ENCODE measurements at regions not wholly inside any gene's neighbourhood (a gene's known extent, or its start where the extent isn't known, plus 50 kb on each side); places are given as distances from the start of the nearest gene placed in this dataset.
A peak's percentile ranks its signal among the peaks of the same experiment; 100 is the strongest.

GRCh38 chr4:137676357-137676998, 144.2 kb upstream of the PCDH18 start:
- H3K4me3 ChIP-seq = no peak overlapping the region
- H3K9me3 ChIP-seq = no peaks in the 10 kb centered on the region
- DNase-seq = no peak
- H3K27ac ChIP-seq = no peak overlapping the region
- WGBS, 2 donors = 93 to 97% methylated on average over 1 of the region's 1 CpG
- TF ChIP-seq, protein P1, sequence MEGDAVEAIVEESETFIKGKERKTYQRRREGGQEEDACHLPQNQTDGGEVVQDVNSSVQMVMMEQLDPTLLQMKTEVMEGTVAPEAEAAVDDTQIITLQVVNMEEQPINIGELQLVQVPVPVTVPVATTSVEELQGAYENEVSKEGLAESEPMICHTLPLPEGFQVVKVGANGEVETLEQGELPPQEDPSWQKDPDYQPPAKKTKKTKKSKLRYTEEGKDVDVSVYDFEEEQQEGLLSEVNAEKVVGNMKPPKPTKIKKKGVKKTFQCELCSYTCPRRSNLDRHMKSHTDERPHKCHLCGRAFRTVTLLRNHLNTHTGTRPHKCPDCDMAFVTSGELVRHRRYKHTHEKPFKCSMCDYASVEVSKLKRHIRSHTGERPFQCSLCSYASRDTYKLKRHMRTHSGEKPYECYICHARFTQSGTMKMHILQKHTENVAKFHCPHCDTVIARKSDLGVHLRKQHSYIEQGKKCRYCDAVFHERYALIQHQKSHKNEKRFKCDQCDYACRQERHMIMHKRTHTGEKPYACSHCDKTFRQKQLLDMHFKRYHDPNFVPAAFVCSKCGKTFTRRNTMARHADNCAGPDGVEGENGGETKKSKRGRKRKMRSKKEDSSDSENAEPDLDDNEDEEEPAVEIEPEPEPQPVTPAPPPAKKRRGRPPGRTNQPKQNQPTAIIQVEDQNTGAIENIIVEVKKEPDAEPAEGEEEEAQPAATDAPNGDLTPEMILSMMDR (IDR thresholded peaks at IDR 0.05) = no peak
- no peak for TF ChIP-seq POLR2A (IDR thresholded peaks at IDR 0.05)
- H3K27me3 ChIP-seq = no peaks in the 10 kb centered on the region
- no peaks in the 10 kb centered on the region for H3K4me1 ChIP-seq
- no peaks in the 10 kb centered on the region for H3K36me3 ChIP-seq (ENCODE audit: low read depth, missing control alignments)
- intact Hi-C loops (cut with DNase I; ENCODE audit: low total_unique reads) = no loop called here

GRCh38 chr4:137674066-137674465, 141.8 kb upstream of the PCDH18 start:
- no peak for DNase-seq
- Histone ChIP-seq H3K36me3 (ENCODE audit: low read depth, missing control alignments) (no peaks in the 10 kb centered on the region), H3K27me3 (no peaks in the 10 kb centered on the region), H3K4me3 (no peak overlapping the region), H3K4me1 (no peaks in the 10 kb centered on the region), H3K27ac (no peak overlapping the region), H3K9me3 (no peaks in the 10 kb centered on the region)
- no peak for TF ChIP-seq POLR2A (IDR thresholded peaks at IDR 0.05)
- TF ChIP-seq, protein P1 (IDR thresholded peaks at IDR 0.05) = no peak
- 94% methylated on average over 2 of the region's 2 CpGs for WGBS, 2 donors
- intact Hi-C loops (cut with DNase I; ENCODE audit: low total_unique reads) = no loop called here

GRCh38 chr4:137668885-137669545, 136.7 kb upstream of the PCDH18 start:
- Histone ChIP-seq H3K36me3 (ENCODE audit: low read depth, missing control alignments) (no peaks in the 10 kb centered on the region), H3K27ac (no peak overlapping the region), H3K4me3 (no peak overlapping the region), H3K4me1 (peaks cover 2% of the 10 kb centered on the region), H3K27me3 (no peaks in the 10 kb centered on the region), H3K9me3 (no peaks in the 10 kb centered on the region)
- DNase-seq = no peak
- TF ChIP-seq, protein P1 (IDR thresholded peaks at IDR 0.05) = no peak
- no peak for TF ChIP-seq POLR2A (IDR thresholded peaks at IDR 0.05)
- intact Hi-C loops (cut with DNase I; ENCODE audit: low total_unique reads) = no loop called here

DNA sequence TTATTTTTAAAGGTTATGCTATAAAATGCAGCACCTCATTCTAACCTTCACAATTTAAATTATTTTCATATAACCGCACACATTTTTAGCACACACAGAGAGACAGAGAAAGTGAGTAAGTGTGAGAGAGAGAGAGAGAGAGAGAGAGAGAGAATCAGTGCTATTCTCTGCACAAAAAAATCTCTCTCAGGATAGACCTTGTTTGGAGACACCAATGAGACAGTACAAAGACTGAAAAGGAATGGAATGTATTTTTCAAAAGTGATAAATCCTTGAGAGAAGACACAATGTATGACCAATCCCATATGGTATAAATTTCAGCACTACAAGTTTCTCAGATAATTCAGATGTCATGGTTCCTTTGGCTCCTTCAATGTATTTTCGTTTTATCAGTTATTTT, 132.1 kb upstream of the PCDH18 start:
- Histone ChIP-seq H3K4me1 (peaks cover 14% of the 10 kb centered on the region), H3K27me3 (no peaks in the 10 kb centered on the region), H3K36me3 (ENCODE audit: low read depth, missing control alignments) (no peaks in the 10 kb centered on the region), H3K27ac (no peak overlapping the region), H3K9me3 (no peaks in the 10 kb centered on the region), H3K4me3 (no peak overlapping the region)
- 63 to 82% methylated on average over 2 of the region's 2 CpGs for WGBS, 2 donors
- TF ChIP-seq POLR2A (IDR thresholded peaks at IDR 0.05) = no peak
- TF ChIP-seq, protein P1 (IDR thresholded peaks at IDR 0.05) = no peak
- intact Hi-C loops (cut with DNase I; ENCODE audit: low total_unique reads) = no loop called here
- DNase-seq = no peak

- H3K27me3 ChIP-seq = no peaks in the 10 kb centered on the region
- TF ChIP-seq, protein P1 (IDR thresholded peaks at IDR 0.05) = no peak
- no peak for TF ChIP-seq POLR2A (IDR thresholded peaks at IDR 0.05)
- H3K27ac ChIP-seq = peak overlapping the region in 1 of 2 donors; percentile 41
- no peak for DNase-seq
- no peaks in the 10 kb centered on the region for H3K9me3 ChIP-seq
- peaks cover 14% of the 10 kb centered on the region for H3K4me1 ChIP-seq
- intact Hi-C loops (cut with DNase I; ENCODE audit: low total_unique reads) = no loop called here
- WGBS, 2 donors = 29 to 30% methylated on average over 1 of the region's 1 CpG
- no peak overlapping the region for H3K4me3 ChIP-seq
- H3K36me3 ChIP-seq (ENCODE audit: low read depth, missing control alignments) = no peaks in the 10 kb centered on the region
Measured at GRCh38 chr4:137664046-137664387, 131.7 kb upstream of the PCDH18 start.

All from testis (tissue), 2 donors.